ENCODE measurements at regions not wholly inside any gene's neighbourhood (a gene's known extent, or its start where the extent isn't known, plus 50 kb on each side); places are given as distances from the start of the nearest gene placed in this dataset.

GRCh38 chr3:31416980-31417379 lies 115.7 kb upstream of the STT3B start:
- TF ChIP-seq TP53 (CRISPR knock-in tag; IDR thresholded peaks at IDR 0.05) (no peak), CTCF (IDR thresholded peaks at IDR 0.05) (no peak), SMC3 (IDR thresholded peaks at IDR 0.05) (no peak), JUN (IDR thresholded peaks at IDR 0.05) (no peak), HOXA7 (CRISPR knock-in tag; IDR thresholded peaks at IDR 0.05) (no peak), HOXB13 (CRISPR knock-in tag; IDR thresholded peaks at IDR 0.05; ENCODE audit: low read depth) (no peak), MAX (IDR thresholded peaks at IDR 0.05) (no peak)
- TF ChIP-seq, protein P1, sequence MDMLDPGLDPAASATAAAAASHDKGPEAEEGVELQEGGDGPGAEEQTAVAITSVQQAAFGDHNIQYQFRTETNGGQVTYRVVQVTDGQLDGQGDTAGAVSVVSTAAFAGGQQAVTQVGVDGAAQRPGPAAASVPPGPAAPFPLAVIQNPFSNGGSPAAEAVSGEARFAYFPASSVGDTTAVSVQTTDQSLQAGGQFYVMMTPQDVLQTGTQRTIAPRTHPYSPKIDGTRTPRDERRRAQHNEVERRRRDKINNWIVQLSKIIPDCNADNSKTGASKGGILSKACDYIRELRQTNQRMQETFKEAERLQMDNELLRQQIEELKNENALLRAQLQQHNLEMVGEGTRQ (IDR thresholded peaks at IDR 0.05) = no peak

Measured in A549 (cell line).